ENCODE measurements at regions not wholly inside any gene's neighbourhood (a gene's known extent, or its start where the extent isn't known, plus 50 kb on each side); places are given as distances from the start of the nearest gene placed in this dataset.

DNA sequence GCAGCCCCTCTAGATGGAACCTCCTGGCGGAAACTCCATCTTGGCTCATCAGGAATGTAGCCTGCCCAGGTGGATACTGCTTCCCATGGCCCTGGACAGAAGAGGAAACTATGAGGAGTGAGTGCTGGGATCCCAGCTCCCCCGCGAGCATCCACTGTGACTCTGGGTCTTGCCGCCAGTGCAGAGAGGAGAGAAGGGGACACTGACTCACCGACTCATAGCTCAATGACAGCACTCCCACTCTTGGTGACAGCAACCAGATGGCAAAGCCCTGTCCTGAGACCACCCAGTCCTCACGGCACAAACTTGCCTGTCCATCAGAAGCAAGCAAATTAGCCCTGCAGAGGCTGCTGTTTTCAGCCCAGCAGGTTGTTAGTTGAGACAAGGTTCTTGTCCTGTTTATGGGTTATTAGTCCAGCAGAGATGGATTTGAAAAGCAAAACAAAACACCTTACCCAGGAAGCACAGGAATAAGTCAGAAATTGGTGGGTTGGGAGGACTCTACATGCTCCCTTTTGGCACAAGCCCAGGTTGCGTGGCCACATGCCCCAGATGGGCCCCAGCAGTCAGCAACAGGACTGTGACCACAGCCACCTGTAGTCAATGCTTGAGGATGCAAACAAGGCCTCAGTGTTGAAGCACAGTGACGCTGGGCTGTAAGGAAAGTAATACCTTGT is 111.5 kb upstream of the GLI2 start:
- TF ChIP-seq CTCF (IDR thresholded peaks at IDR 0.05; ENCODE audit: insufficient read depth, low read depth, low read length) (no peak), EZH2 (IDR thresholded peaks at IDR 0.05; ENCODE audit: insufficient read depth, low read length) (no peak)

All from astrocyte (in vitro differentiated cells and primary cell).